GM12891 (cell line): ENCODE measurements at regions not wholly inside any gene's neighbourhood (a gene's known extent, or its start where the extent isn't known, plus 50 kb on each side); places are given as distances from the start of the nearest gene placed in this dataset.

ENCODE experiments used
- POLR2AphosphoS5 ChIP-seq: IDR thresholded peaks from 2 replicates; pipeline ENCODE4 v1.6.1; 2011; ENCODE audit warnings: low read depth, low read length, control low read depth
- TAF1 ChIP-seq: IDR thresholded peaks from 2 replicates; pipeline ENCODE4 v1.6.1; 2011; ENCODE audit warnings: low read depth, low read length, control low read depth

DNA sequence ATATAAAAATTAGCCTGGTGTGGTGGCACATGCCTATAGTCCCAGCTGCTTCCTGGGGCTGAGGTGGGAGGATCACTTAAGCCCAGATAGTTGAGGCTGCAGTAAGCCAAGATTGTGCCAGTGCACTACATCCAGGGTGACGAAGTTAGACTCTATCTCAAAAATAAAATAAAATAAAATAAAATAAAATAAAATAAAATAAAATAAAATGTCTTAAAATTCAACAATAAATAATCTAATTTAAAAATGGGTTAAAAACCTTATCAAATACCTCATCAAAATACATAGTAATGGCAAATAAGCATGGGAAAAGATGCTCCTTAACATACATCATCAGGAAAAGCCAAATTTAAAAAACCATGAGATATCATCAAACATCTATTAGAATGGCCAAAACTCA is 760.2 kb upstream of the AGA start:
- TF ChIP-seq POLR2AphosphoS5 = no peak
- TF ChIP-seq TAF1 = no peak
